ENCODE measurements at regions not wholly inside any gene's neighbourhood (a gene's known extent, or its start where the extent isn't known, plus 50 kb on each side); places are given as distances from the start of the nearest gene placed in this dataset.

GRCh38 chr16:85986931-85987749 lies 88.2 kb downstream of the IRF8 start:
- no peak for TF ChIP-seq POLR2A (IDR thresholded peaks at IDR 0.05; ENCODE audit: low read depth, low read length)
- TF ChIP-seq TAF1 (IDR thresholded peaks at IDR 0.05; ENCODE audit: low read depth, low read length), result no peak
